ENCODE measurements at regions not wholly inside any gene's neighbourhood (a gene's known extent, or its start where the extent isn't known, plus 50 kb on each side); places are given as distances from the start of the nearest gene placed in this dataset.

DNA sequence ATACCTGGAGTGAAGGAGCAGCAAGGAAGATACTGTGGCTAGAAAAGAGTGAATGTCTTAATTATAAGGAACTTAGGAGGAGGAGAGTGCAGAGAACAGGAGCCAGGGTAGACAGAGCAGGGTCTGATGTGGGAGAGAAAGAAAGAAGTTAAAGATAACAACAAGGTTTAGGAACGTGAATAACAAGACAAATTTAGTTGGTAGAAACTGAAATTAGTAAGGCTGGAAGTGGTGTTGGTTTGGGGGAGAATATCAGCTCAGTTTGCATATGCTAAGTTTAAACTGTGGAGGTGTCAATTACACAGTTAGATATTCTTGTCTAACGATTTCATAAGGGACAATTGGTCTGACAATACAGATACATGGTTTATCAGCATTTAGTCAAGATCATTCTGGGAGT lies 1123.7 kb upstream of the PABPC4L start:
- no peak for DNase-seq (ENCODE audit: low read depth in 2 of 2)

DNA sequence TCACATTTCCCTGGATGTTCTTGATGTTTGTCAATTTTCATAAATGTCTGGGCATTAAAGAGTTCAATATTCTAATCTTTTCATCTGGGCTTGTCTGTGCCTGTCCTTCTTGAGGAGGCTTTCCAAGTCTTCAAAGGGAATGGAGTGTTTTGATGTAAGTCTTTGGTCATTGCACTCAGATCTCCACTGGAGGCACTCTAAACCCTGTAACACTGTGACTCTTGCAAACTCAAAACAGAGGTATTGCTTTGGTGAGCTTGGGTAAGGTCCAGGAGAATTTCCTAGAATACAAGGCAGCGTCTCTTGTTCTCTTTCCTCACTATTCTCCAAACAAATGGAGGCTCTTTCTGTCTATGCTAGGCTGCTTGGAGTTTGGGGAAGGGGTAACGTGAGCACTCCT lies 1118.1 kb upstream of the PABPC4L start:
- DNase-seq (ENCODE audit: low read depth in 2 of 2) = no peak

DNA sequence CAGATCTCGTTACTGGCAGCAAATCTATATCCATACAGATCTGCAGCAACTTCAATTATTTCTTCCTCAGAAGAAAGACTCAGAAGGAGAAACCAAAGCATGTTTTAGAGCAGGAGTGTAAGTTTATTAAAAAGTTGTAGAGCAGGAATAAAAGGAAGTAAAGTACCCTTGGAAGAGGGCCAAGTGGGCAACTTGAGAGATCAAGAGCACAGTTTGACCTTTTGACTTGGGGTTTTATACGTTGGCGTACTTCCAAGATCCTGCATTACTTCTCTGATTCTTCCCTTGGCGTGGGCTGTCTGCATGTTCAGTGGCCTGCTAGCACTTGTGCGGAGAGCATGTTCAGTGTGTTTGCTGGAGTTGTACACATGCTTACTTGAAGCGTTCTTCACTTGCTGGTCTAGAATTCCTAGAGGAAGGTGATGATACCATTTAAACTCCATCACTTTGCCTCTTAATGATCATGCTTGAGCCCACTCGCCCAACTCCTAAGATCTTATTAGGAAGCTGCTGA lies 1114.7 kb upstream of the PABPC4L start:
- DNase-seq (ENCODE audit: low read depth in 2 of 2) = no peak

DNA sequence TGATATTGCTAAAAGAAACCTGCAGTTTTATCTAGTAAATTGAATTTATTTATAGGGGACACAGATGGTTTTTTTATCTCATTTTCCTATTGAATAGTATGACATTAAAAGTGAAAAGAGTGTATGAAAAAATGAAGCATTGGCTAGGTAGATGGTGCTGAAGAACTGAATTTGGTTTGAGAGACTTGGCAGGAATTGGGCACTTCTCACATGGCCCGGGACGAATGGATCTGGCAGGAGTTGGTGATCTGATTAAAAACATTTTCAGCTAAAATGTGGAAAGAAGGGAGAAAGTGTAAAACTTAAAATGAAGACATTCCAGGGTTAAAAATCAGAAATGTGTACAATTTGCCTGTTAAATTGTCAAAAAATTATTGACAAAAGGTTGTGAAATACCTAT lies 1088.5 kb upstream of the PABPC4L start:
- DNase-seq (ENCODE audit: low read depth in 2 of 2) = no peak

DNA sequence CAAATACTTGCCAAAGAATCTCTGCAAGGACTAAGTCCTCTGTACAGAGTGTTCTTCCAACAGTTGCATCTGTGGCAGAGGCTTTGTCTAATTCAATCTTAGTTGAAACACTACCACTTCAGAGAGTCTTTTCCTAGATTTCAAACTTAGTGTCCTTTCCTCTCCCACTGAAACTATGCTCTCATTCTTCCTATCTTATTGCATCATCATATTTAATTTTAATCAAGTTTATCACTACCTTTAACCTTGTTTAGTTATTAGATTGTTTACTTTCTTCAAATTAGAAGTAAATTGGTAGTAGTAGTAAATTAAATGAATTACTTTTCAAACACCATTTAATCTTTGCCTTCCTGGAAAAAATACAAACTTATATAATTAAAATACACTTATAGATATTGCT lies 1082.3 kb upstream of the PABPC4L start:
- DNase-seq (ENCODE audit: low read depth in 2 of 2) = no peak

DNA sequence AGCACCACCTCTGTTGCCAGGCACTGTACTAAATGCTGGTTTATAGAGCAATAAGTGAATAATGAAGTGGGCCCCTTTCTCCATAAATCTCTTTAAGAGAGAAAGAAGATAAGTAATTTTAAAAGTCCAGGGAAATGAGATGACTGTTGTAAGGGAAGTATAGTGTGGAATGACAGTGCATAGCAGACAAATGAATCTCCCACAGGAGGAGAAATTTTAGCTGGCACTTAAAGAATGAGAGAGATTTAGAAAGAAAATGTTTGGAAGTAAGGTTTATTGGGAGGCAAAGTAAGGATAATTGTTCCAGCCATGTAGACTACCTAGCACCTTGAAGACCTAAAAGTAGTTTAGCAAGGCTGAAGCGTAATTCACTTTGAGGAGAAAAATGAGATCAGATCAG lies 1081.1 kb upstream of the PABPC4L start:
- no peak for DNase-seq (ENCODE audit: low read depth in 2 of 2)

DNA sequence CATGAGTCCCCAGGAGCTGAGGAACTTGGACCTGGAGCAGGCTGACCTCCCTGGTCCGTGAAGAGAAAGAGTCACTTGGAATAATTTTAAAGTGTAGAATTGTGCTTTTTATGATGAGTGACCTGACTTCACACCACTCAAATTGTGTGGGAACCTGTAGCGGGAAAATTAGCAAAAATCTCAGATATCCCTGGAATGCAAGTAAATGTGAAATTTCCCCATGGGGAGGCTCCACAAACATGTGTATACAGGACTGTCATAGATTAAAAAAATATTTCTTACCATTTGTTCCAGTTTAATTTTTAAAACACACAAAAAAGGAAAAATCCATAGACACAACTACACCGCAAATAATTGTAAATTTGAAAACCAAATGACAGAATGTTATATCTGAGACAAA lies 1079.6 kb upstream of the PABPC4L start:
- no peak for DNase-seq (ENCODE audit: low read depth in 2 of 2)

DNA sequence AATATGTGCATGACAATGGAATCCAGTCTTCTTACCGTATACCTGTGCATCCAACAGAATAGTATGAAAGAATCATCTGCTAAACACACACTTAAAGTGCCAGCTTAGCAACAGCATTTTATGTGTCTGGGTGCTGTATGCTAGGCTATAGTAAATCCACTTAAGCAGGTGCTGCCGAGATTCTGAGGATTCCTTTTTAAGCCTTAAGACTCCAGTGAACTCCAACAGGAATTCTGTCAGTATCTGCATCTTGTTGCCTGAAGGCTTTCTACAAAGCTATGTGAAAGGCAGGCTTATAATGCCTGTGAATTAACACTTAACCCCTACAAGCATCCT lies 1076.4 kb upstream of the PABPC4L start:
- no peak for DNase-seq (ENCODE audit: low read depth in 2 of 2)

DNA sequence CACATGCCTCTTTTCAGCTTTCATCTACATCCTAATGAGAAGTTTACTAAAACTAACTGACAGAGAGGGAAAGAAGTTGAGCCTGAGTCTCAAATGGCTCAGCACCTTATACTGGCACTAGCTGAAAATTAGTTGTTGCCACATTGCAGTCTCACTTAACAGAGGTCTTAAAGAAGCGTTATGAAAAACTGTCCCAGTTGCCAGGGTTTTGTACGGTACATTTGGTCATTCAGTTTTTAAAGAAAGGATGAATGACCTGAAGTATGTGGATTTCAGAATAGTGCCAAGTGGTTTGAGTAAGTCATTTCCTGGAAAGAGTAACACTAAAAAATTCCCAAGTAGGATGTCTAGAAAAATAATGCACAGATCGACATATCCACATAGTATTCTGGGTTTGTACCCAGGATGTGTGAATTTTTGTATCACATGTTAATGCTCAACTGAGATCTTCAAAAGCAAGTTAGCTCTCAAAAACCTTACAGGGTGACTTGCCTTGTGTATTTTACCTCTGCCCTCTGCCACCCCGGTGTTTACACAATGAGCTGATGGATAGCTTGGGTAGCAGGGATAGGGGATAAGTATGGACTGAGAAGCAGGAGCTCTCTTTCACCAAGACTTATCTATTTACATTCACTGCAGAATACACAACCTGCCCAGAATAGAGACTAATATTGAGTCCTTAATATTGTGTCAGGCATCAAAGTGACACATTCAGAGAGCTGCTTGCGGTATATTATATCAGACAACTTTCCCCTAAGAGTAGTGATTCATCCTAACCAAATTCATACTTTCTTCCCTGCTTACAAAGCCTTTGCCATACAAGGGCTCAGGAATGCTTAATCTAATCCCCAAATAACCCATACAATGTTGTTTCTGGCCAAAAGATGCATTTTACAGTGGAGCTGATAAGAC lies 1075.7 kb upstream of the PABPC4L start:
- no peak for DNase-seq (ENCODE audit: low read depth in 2 of 2)

DNA sequence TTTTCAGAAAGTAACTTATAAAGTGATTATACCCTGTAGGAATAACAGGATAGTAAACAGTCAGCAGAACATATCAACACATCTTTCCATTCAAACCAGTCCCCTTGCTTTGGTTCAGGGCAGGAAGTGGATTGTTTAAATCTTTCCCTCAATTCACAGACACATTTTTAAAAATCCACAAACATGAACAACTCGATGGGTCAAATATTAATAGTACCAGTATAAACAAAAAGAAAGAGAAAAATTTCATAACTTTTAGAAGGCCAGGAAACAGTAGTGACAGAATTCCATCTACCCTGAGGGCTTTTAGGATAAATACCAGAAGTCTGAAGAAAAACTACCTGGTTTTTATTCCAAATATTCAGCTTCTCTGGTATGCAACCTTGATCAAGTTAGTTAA lies 1072.8 kb upstream of the PABPC4L start:
- no peak for DNase-seq (ENCODE audit: low read depth in 2 of 2)

DNA sequence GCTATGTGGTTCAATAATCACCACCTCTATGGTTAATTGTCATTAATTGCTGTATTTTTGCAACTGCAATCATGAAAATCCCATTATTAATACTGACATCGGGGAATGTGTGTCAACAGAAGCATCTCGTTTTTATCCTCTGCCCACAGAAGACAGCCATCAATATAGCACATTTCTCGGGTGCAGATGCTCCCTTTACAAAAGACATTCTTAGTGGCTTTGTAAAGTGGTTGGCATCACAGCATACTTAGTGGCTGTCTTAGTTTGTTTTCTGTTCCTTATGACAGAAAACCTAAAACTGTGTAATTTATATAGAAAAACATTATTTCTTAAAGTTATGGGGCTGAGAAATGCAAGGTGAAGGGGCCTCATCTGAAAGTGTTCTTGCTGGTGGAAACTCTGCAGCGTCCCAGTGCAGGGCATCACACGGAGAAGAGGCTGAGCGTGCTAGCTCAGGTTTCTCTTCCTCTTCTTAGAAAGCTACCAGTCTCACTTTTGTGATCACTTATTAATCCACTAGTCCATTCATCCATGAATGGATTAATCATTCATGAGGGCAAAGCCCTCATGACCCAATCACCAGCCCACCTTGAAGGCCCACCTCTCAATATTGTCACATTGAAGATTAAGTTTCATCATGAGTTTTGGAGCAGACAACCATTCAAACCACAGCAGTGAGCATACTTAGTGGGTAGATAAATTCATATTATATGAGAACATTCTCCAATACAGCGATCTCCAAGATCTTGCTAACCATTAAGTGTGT lies 1067.7 kb upstream of the PABPC4L start:
- no peak for DNase-seq (ENCODE audit: low read depth in 2 of 2)

DNA sequence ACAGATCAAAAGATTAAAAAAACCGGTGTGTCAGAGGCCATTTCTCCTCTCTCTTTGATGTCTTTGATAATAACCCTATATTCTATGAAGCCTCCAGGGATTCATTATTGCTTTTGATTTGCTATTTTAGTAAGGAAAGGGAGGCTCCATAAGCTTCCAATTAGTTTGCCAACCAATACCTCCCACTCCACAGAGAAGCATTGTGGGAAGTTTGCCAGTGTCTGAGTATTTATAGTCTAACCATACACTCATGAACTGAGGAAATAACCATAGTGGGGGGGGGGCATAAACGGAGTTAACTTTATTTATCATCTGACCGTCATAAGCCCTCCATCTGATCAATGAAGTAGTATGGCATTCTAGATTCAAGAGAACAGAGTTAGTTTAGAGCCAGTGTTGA lies 1066.8 kb upstream of the PABPC4L start:
- DNase-seq (ENCODE audit: low read depth in 2 of 2) = no peak

DNA sequence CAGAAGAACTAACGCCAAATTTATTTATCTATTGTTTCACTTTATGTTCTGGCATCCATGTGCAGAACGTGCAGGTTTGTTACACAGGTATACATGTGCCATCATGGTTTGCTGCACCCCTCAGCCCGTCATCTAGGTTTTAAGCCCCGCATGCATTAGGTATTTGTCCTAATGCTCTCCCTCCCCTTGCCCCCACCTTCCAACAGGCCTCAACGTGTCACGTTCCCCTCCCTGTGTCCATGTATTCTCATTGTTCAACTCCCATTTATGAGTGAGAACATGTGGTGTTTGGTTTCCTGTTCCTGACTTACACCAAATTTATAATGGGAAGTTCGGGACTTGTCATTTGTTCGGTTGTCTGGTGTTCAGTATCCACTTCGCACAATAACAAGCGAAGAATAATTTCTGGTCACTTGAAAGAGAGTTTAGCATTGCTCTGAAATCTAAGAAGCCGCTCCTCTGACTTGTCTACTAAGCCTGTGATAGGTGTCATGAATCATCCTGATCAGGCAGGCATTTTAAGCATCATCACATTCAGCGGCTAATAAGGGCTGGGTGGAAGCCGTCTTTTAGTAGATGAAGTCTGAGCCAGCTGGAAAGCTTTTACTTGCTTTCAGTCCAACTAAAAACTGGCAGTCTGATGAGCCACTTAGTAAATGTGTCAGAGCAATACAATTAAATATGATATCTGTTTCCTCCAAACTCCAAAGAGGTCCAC lies 1065.7 kb upstream of the PABPC4L start:
- DNase-seq (ENCODE audit: low read depth in 2 of 2) = no peak

DNA sequence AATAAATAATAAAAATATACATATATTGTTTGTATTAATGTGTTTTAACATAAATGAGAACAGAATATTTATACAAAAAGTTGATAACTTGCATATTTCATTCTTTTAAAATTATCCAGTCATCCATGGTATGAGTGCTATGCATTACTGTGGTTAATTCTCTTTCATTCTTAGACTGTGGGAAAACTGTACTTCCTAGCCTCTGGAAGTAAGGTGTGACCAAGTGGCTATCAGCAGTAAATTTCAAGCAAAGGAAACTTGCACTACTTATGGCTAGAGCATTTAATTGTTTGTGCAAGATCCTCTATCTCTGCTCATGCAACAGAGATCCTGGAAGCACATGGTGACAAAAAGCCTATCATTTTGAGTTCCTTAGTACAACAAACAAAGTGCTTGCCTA lies 1054.5 kb upstream of the PABPC4L start:
- no peak for DNase-seq (ENCODE audit: low read depth in 2 of 2)

DNA sequence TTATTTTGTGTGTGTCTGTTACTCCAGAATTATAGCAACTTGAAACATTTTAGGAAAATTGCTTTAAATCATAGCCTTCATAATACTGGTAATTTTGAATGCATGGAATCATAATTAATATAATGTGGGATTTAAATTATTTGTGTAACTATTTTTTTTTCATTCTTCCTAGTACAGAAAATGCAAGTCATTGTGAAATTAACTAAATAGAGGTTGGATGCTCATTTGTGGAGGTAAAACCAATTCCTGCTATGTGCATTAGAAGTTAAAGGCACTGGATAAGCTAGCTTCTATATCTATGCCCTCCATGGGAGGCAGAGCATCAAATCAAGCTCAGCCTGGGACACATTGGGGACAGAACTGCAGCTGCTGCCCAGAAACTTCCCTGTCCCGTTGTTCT lies 1048.5 kb upstream of the PABPC4L start:
- no peak for DNase-seq (ENCODE audit: low read depth in 2 of 2)

DNA sequence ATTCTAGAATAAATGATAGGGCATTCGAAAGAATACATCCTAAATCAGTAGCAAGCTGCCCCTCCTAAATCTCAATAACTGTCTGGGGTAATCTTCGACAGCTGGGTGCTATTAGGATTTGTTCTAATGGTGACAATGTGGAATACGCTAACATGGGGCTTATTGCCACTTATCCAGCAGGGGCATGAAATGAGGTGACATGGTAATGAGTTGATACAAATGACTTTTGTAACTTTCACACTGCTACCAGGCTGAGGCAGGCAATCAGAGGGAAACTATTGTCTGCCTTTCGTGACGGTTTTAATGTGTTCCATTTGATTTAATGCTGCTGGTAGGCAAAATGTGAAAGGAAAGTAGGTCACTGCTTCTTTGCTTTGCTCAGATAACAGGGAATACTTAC lies 1047.4 kb upstream of the PABPC4L start:
- DNase-seq (ENCODE audit: low read depth in 2 of 2) = no peak

DNA sequence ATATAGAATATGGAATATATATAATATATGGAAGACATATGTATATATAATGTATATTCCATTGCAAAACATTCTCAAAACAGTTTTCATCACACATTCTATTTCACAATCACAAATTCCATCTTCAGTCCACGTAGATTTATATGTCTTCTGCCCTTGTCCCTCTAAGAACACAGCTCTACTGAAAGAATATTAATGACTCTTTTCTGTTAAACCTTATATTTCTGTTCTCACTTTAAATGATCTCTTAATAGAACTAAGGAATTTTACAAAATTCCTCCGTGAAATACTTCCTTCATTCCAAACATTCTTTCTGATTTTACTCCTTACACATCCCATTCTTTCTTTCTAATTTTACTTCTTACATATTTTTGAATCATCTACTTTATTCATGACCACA lies 1043.1 kb upstream of the PABPC4L start:
- no peak for DNase-seq (ENCODE audit: low read depth in 2 of 2)

DNA sequence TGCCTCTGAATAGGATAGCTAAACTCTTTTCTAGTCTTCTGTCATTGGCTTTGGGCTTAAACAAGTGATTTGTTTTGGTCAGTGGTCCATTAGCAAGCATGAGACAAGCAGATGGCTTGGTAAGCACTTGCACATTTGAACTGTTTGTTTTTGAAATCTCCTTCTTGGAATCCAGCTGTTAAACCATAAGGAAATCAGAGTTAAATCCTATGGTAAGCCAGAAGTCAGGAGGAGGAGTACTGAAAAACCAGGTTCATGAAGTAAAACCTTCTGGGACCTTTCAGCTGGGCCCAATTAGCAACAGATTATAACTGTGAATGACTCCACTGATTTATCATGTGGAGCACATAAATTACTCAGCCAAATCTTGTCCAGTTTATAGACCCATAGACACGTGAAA lies 1042.5 kb upstream of the PABPC4L start:
- no peak for DNase-seq (ENCODE audit: low read depth in 2 of 2)

DNA sequence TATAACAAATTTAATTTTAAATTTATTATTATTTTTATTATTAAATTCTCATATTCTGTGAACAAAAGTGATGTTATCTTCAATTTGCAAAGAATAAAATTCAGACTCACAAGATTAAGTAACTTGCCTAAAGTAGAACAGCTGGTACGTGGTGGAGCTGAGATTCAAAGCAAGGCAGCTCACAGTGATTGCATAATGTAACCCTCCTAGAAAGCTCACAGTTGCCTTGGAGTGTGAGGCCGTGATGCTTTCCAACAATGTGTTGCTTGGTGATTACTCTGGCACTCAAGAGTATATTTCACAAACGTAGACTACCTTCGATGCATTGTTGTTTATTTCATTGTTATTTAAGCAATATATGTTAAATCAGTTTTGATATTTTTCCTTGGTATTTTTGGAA lies 1039.2 kb upstream of the PABPC4L start:
- DNase-seq (ENCODE audit: low read depth in 2 of 2) = no peak

DNA sequence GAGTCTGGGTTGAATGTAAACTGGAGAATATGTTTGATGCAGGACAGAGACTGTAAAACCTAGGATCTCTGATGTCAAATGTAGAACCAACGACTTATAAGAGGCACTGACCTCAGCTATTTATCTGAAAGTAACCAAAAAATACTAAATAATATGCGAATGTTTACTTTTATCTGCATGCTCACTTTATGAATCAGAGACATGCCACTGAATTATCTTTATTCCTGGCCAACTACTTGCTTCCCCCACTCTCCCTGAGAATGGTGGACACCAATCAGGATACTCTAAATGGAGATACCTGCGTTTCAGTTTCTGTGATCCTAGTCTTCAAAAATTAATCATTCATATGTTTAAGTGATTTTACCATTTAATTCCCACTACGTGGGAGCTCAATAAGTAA lies 1038.4 kb upstream of the PABPC4L start:
- no peak for DNase-seq (ENCODE audit: low read depth in 2 of 2)

DNA sequence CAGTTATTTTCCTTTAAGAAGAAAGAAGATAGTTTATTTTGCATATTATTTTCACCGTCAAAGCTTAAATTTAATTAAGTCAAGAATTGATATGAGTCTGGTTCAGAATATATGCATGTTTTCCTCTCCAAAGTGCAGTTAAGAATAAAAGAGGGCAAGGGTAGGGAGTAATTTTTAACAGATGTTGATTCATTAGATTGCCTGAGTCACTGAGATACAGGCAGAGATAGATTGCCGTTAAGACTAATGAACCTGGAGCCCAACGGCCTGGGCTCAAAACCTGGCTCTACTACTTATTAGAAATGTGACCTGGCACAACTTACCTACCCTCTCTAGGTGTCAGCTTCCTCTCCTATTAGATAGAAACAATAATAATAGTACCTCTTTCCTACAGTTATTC lies 1037.4 kb upstream of the PABPC4L start:
- DNase-seq (ENCODE audit: low read depth in 2 of 2) = no peak

DNA sequence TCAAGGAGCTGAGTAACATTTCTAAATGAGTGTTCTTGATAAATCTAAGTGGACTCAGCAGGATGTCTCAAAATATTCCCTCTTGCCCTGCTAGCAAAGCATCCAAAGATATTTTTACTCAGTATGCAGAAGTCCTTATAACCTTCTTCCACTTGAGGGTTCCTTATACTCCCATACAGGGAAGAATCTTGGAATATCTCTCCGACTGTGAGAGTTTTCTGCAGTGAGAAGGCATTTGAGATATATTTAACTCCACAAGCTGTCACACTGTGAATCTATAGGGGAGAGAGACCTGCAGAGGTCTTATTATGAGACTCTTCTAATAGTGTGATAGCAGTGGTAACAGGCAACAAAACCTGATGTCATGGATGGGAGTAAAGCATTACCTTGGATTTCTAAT lies 1034.5 kb upstream of the PABPC4L start:
- no peak for DNase-seq (ENCODE audit: low read depth in 2 of 2)
